Mesothelial cell of epicardium (in vitro differentiated cells): ENCODE measurements at regions not wholly inside any gene's neighbourhood (a gene's known extent, or its start where the extent isn't known, plus 50 kb on each side); places are given as distances from the start of the nearest gene placed in this dataset.
"Not testable (repeated sequence)": the region's sequence is repeated elsewhere in the genome, so short reads cannot be mapped to it uniquely, and the experiment has no call there.

ENCODE experiments used
- DNase-seq, 2 experiments: peaks; one replicate each; pipeline ENCODE4 v3.0.0; 2021; ENCODE audit warnings: low spot score in 2 of 2; ENCODE audit not compliant: unreplicated experiment in 2 of 2
- H3K27ac Mint-ChIP-seq: 2 replicates; pipeline ENCODE4 v1.8.0; 2021; ENCODE audit warnings: mixed read lengths
- H3K27me3 Mint-ChIP-seq: 2 replicates; pipeline ENCODE4 v1.8.0; 2021; ENCODE audit warnings: low read depth, mixed read lengths
- H3K36me3 Mint-ChIP-seq: 2 replicates; pipeline ENCODE4 v1.8.0; 2021; ENCODE audit warnings: mixed read lengths
- H3K4me1 Mint-ChIP-seq: 2 replicates; pipeline ENCODE4 v1.8.0; 2021; ENCODE audit warnings: mixed read lengths
- H3K4me3 Mint-ChIP-seq: 2 replicates; pipeline ENCODE4 v1.8.0; 2021; ENCODE audit warnings: mild to moderate bottlenecking, moderate library complexity, mixed read lengths
- H3K9me3 Mint-ChIP-seq: 2 replicates; pipeline ENCODE4 v1.8.0; 2021; ENCODE audit warnings: mixed read lengths
- CTCF ChIP-seq: fragments of 200-600 bp; sonication (generic); IDR thresholded peaks from one replicate; pipeline ENCODE4 v1.5.0; 2021; ENCODE audit warnings: antibody characterized with exemption; ENCODE audit not compliant: unreplicated experiment

DNA sequence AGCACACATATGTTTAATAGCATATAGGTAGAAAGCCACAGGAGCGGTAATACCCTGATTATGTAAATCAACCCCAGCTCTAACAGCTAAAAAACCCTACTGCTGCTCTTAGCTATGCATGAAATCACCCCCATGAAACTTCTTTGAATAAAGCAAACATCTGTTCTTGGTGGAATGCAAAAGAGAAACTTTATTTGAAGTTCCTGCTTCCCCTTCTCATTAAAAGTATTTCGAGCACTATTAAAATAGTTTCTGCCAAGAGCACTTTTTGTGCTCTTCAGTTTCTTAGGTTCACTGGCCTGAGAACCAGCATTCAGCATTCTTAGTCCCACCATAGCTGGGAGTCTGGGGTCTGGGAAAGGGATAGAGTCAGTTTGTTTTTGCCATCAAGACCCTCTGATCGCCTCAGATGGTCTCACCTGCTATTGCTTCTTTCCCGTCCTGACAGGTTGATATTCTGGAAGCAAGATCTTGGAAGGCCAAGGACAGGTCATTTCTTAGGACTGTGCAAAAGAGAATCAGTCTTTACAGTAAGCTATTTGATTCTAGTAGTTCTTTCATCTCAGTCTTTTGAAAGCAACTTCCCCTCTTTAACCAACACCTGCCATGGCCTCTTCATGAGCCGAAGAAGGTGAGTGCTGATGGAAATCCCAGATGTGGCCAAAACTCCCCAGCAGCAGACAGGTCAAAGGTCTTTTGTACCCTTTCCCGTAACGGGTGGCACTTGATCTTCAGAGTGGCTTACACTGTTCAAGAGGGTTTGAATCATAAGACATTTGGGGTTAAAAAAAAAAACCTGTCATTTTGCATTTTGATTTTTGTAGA, 76.5 kb upstream of the TMEM170B start:
- H3K4me3 Mint-ChIP-seq: no peak overlapping the region
- DNase-seq: no peak

GRCh38 chr6:11460001-11460668, 77.4 kb upstream of the TMEM170B start:
- Mint-ChIP-seq H3K27ac (no peak overlapping the region), H3K36me3 (peaks cover 2% of the 10 kb centered on the region), H3K9me3 (peaks cover 12% of the 10 kb centered on the region), H3K4me1 (no peaks in the 10 kb centered on the region), H3K27me3 (no peaks in the 10 kb centered on the region), H3K4me3 (no peak overlapping the region)
- DNase-seq: no peak
- TF ChIP-seq CTCF: no peak

More for the DNA sequence above, 76.5 kb upstream of the TMEM170B start:
- TF ChIP-seq CTCF: no peak
- H3K27me3 Mint-ChIP-seq: no peaks in the 10 kb centered on the region
- peaks cover 5% of the 10 kb centered on the region for H3K9me3 Mint-ChIP-seq
- no peaks in the 10 kb centered on the region for H3K4me1 Mint-ChIP-seq
- H3K27ac Mint-ChIP-seq: no peak overlapping the region
- H3K36me3 Mint-ChIP-seq: peaks cover 1% of the 10 kb centered on the region

GRCh38 chr6:11459079-11459610, 78.4 kb upstream of the TMEM170B start:
- TF ChIP-seq CTCF: no peak

GRCh38 chr6:11458509-11458908, 79.0 kb upstream of the TMEM170B start:
- TF ChIP-seq CTCF: no peak
- peaks cover 2% of the 10 kb centered on the region for H3K36me3 Mint-ChIP-seq
- no peak overlapping the region for H3K27ac Mint-ChIP-seq
- no peak overlapping the region for H3K4me3 Mint-ChIP-seq
- H3K9me3 Mint-ChIP-seq: peaks cover 17% of the 10 kb centered on the region
- peaks cover 1% of the 10 kb centered on the region for H3K27me3 Mint-ChIP-seq
- DNase-seq: no peak
- no peaks in the 10 kb centered on the region for H3K4me1 Mint-ChIP-seq

More at GRCh38 chr6:11459079-11459610, 78.4 kb upstream of the TMEM170B start:
- Mint-ChIP-seq H3K27ac (no peak overlapping the region), H3K36me3 (peaks cover 2% of the 10 kb centered on the region), H3K4me1 (no peaks in the 10 kb centered on the region), H3K4me3 (no peak overlapping the region), H3K27me3 (peaks cover 1% of the 10 kb centered on the region), H3K9me3 (peaks cover 17% of the 10 kb centered on the region)
- no peak for DNase-seq

DNA sequence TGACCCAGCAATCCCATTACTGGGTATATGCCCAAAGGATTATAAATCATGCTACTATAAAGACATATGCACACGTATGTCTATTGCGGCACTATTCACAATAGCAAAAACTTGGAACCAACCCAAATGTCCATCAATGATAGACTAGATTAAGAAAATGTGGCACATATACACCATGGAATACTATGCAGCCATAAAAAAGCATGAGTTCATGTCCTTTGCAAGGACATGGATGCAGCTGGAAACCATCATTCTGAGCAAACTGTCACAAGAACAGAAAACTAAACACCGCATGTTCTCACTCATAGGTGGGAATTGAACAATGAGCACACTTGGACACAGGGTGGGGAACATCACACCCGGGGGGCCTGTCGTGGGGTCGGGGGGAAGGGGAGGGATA, 80.1 kb upstream of the TMEM170B start:
- not testable (repeated sequence) for H3K4me1 Mint-ChIP-seq, H3K4me3 Mint-ChIP-seq, H3K27ac Mint-ChIP-seq, DNase-seq, H3K27me3 Mint-ChIP-seq, H3K36me3 Mint-ChIP-seq
- H3K9me3 Mint-ChIP-seq: peaks cover 23% of the 10 kb centered on the region

DNA sequence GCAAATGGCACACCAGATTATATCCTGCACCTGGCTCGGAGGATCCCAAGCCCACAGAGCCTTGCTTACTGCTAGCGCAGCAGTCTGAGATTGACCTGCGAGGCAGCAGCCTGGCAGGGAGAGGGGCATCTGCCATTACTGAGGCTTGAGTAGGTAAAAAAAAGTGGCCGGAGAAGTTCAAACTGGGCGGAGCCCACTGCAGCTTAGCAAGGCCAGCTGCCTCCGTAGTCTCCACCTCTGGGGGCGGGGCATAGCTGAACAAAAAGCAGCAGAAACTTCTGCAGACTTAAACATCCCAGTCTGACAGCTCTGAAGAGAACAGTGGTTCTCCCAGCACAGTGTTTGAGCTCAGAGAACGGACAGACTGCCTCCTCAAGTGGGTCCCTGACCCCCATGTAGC, 85.4 kb upstream of the TMEM170B start:
- H3K27me3 Mint-ChIP-seq, DNase-seq, H3K27ac Mint-ChIP-seq, H3K36me3 Mint-ChIP-seq, H3K4me3 Mint-ChIP-seq, H3K4me1 Mint-ChIP-seq: not testable (repeated sequence)
- H3K9me3 Mint-ChIP-seq: peaks cover 27% of the 10 kb centered on the region
